ENCODE measurements at regions not wholly inside any gene's neighbourhood (a gene's known extent, or its start where the extent isn't known, plus 50 kb on each side); places are given as distances from the start of the nearest gene placed in this dataset.
"Not testable (repeated sequence)": the region's sequence is repeated elsewhere in the genome, so short reads cannot be mapped to it uniquely, and the experiment has no call there.

DNA sequence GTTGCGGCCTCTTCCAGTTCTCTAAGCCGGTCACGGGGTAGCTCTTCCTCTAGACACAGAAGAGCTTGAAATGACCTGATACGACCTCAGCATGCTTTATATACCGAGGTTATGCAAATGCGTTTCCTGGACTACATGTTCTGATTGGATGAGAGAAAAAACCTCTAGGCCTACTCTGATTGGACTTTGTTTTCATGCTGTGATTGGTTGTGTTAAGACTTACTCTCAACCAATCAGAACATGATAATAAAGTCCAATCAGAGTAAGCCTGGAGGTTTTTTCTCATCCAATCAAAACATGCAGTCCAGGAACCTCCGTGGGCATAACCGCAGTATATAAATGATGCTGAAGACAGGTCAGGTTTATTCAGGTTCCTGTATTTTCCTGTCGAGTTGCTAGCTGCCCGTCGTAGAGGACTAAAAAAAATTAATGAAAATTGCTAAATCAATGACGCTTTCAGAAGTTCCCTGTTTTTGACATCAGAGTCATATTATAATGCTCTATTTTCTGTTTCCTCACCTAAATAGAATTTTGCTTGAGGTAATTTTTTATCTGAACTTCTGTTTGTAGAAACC lies 177.4 kb downstream of the POTEB3 start:
- no peak for DNase-seq (ENCODE audit: extremely low read depth in 1 of 2, low read depth in 1 of 2)

DNA sequence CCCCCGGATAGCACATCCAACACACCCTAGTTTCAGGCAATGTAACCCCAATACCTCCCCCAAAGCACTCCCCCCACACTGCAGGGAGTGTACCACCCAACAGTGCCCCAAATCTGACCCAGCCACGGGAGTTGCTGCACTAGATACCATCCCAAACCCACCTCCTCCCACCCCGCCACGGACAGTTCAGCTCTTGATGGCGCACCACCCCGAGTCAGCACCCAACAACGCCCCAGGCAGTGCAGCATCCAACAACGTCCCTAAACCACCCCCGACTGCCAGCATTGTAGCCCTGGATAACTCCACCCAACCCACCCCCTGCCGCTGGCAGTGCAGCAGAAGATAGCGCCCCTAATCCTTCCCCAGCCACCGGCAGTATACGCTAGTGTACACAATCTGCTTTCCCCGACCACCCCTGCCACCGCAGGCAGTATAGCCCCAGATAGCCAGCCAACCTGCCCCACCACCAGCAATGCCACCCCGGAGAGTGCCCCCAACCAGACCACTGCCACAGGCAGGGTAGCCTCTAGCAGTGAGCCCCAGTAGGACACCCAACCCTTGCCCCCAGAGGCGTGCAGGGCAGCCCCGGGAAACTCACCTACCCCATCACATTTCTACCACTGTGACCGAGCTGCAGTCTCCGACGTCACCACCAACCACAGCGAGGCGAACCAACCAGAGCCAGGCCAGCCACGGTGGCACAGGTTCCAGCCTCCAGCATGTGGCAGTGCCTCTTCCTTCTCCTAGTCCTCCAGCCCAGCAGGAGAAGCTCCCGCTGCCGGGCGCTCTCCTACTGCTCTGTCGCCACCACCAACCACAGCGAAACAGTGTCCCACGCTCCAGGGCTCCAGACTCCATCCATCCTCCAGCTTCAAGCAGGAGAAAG lies 178.1 kb downstream of the POTEB3 start:
- no peak for DNase-seq (ENCODE audit: extremely low read depth in 1 of 2, low read depth in 1 of 2)

DNA sequence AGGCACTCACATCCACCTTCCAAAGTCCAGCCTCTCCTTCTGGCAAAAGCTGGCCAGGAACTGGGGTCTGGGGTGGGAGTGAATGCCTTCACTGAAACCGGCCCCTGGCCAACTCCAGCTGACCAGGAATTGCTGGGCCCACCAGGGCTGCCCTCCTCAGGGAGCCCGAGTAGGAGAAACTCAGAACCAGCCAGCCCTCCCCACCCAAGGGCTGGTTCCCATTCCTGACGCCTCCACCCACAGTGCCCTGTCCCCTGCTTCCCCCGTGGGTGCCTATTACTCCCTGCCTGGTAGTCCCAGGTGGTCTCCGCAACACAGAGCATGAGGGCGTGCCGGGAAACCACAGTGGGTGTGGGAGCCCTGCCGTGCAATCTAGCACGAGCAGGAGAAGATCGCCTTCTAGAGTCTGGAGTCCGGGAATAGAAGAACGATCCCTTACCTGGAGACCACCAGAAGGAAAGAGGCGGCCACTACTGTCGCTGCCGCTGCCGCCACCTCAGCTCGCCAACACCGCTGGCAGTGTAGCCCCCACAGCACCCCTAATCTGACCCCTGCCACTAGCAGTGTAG lies 178.8 kb downstream of the POTEB3 start:
- DNase-seq (ENCODE audit: extremely low read depth in 1 of 2, low read depth in 1 of 2), result no peak

DNA sequence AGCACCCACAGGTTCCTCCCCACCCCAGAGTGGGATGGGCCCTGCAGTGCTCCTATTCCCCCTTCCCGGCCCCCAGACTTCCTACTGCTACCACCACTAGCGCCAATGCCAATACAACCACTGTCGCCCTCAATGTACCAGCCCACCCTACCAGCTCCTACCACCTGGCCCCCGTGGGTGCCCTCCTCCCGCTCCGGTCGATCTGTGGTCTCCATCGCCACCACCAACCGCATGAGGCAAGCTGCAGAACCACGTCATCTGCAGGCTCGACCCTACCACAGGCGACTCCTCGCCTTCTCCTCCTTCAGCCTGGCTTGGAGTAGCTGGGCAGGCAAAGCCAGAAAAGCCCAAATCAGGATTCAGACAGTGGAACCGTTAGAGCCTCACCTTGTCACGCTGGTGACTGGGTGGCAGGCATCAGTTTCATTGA lies 179.3 kb downstream of the POTEB3 start:
- no peak for DNase-seq (ENCODE audit: extremely low read depth in 1 of 2, low read depth in 1 of 2)

DNA sequence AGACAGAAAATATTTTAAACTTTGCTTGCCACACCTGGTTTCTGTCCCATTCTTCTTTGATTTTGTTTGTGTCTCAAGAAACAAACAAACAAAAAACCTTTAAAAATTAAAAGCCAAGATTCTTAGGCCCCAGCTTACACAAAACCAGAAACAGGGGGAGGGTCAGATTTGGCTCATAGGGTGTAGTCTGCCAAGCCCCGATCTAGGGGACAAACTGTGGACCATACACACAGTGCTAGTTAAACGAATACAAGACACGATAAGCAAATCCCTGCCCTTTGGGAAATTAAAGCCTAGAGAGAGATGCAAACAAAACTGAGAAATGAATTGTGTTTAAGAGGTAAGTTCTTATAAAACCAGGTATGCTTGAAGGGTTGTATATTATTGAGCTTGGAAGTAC lies 181.7 kb downstream of the POTEB3 start:
- DNase-seq (ENCODE audit: extremely low read depth in 1 of 2, low read depth in 1 of 2), result not testable (repeated sequence)

DNA sequence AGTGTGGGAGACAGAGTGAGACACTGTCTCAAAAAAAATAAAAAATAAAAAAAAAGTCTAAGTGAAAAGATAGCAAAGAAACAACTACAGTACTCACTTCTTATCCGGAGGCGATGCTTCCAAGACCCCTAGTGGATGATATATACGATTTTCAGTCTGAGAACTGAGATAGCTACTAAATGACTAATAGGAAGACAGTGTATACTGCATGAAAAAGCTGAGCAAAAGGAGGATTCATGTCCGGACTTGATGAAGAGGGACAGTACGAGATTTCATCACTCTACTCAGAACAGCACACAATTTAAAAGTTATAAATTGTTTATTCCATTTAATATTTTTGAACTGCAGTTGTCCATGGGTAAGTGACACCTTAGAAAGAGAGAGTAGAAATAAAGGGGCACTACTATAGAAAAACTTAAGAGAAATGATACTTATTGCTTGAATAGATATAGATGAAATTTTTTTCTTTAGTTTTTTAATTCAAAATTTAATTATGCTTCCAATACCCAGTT lies 190.7 kb downstream of the POTEB3 start:
- not testable (repeated sequence) for DNase-seq (ENCODE audit: extremely low read depth in 1 of 2, low read depth in 1 of 2)
